Omental fat pad (tissue), 3 donors: ENCODE measurements at regions not wholly inside any gene's neighbourhood (a gene's known extent, or its start where the extent isn't known, plus 50 kb on each side); places are given as distances from the start of the nearest gene placed in this dataset. TPM values are rescaled to one million over a fixed set of nuclear protein-coding genes. Genes with fewer than 3 reads are reported as not detected.
"Not testable (repeated sequence)": the region's sequence is repeated elsewhere in the genome, so short reads cannot be mapped to it uniquely, and the experiment has no call there.

ENCODE experiments used
- ATAC-seq: fragments of 150-250 bp; one replicate; pipeline ENCODE4 v1.9.1; 2016; ENCODE audit warnings: mild to moderate bottlenecking, moderate library complexity; ENCODE audit not compliant: low FRiP score
- DNase-seq: peaks from one replicate; pipeline ENCODE4 v3.0.0-alpha.2; 2019; ENCODE audit warnings: low spot score
- small RNA-seq: library from RNA; depleted of rRNA; stranded (forward); fragments of <200 nt; gene quantifications from one replicate; pipeline ENCODE3, GENCODE V24; 2016
- TF ChIP-seq, protein P1 (sequence below), 3 donors: fragments of 450-650 bp; IDR thresholded peaks; one replicate each; pipeline ENCODE4 v1.5.1; 2016 to 2017; ENCODE audit warnings: antibody characterized with exemption in 3 of 3, mild to moderate bottlenecking in 3 of 3, moderate library complexity in 2 of 3

DNA sequence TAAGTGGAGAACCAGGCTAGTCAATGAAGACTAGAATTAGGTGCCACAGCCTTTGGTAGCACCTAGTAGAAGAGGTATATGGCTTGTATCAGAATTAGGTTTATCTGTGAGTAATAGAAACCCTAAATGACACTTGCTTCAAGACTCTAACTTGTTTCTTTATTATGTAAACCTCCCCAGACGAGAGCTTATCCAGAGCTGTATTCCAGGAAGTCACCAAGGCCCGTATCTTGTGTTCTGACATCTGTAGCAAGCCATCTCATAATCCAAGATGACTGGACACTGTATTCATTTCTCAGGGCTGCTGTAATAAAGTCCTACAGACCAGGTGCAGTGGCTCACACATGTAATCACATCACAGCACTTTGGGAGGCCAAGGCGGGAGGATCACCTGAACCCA is 56.7 kb upstream of the PPP1R12A start:
- no peak for DNase-seq
- no peak for ATAC-seq
- TF ChIP-seq, protein P1, sequence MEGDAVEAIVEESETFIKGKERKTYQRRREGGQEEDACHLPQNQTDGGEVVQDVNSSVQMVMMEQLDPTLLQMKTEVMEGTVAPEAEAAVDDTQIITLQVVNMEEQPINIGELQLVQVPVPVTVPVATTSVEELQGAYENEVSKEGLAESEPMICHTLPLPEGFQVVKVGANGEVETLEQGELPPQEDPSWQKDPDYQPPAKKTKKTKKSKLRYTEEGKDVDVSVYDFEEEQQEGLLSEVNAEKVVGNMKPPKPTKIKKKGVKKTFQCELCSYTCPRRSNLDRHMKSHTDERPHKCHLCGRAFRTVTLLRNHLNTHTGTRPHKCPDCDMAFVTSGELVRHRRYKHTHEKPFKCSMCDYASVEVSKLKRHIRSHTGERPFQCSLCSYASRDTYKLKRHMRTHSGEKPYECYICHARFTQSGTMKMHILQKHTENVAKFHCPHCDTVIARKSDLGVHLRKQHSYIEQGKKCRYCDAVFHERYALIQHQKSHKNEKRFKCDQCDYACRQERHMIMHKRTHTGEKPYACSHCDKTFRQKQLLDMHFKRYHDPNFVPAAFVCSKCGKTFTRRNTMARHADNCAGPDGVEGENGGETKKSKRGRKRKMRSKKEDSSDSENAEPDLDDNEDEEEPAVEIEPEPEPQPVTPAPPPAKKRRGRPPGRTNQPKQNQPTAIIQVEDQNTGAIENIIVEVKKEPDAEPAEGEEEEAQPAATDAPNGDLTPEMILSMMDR (IDR thresholded peaks at IDR 0.05) = no peak

DNA sequence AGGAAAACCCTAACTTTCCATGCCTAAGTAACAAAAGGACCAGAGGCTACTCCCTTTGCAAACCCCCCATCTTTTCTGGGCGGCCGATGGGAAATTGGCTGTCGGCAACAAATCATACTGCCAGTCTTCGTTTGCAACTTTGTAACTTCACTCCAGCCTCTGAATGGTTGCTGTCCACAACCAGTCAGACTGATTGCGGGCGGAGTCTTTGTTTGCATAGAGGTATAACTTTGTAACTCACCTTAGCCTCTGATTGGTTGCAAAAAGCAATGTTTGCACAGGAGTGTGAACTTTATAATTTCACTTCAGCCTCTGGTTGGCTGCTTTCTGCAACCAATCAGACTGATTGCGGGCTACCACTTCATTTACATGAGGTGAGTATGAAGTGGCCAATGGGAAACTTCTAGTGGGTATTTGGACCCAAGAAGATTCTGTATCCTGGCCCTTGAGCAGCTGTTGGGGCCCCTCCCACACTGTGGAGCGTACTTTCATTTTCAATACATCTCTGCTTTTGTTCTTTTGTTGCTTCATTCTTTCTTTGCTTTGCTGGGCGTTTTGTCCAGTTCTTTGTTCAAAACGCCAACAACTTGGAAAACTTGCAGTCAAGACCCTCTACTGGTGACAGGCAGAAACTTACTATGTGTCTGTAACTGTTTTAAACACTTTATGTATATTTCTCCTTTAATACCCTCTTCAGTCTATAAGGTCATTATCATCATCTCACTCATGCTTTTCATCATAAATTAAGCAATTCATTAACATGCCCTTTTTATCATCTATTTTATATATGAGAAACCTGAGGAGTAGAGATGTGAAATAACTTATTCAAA is 55.8 kb upstream of the PPP1R12A start:
- not testable (repeated sequence) for ATAC-seq, DNase-seq

DNA sequence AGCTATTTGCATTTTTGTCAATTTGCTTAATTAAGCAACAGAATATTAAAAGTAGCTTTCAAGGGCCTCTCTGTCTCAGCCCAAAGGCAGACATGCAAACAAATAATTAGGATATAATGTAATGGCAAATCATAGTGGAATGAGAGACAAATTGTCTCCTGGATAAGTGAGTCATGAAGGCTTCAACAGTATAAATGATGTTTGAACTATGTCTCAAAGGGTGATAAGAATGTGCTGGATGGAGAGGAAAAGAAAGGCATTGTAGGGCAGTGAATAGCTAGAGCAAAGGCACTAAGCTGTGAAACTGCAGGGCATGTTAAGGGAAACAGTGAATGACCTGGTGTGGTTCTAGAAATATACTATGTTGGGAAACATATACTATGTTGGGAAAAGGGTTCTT is 53.5 kb upstream of the PPP1R12A start:
- TF ChIP-seq, protein P1 (IDR thresholded peaks at IDR 0.05) = no peak
- DNase-seq (no peak), ATAC-seq (peak; percentile 35)

DNA sequence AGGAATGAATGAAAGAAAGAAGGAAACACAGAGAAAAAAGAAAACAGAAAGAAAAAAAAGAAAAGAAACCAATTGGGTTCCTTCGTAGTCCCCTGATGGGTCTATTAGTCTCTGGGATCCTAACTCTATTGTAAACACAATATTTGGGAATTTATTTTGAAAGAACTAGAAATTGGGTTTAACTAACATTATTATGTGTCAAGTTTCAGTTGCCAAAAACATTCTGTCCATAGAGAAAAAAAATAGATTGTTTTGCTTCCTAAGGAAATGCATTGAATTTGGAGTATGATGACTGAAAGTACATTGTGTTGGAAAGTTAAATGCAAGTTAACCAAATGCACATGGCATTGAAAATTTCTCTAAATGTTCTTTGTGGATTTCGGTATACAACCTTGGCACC is 52.8 kb upstream of the PPP1R12A start:
- DNase-seq (no peak), ATAC-seq (no peak)
- TF ChIP-seq, protein P1 (IDR thresholded peaks at IDR 0.05) = no peak

Small RNA genes lying in the stretch of these regions (small RNA-seq; reads per million reads assigned to genes)
- not detected for gene SNRPGP20
